HEK293 (cell line): ENCODE measurements at regions not wholly inside any gene's neighbourhood (a gene's known extent, or its start where the extent isn't known, plus 50 kb on each side); places are given as distances from the start of the nearest gene placed in this dataset.

Experiments
- CTCF ChIA-PET: fragments of 350-600 bp; formaldehyde crosslinking; extraction: SDS; loops from one replicate; lab custom pipeline; 2021; ENCODE audit warnings: antibody characterized with exemption; lab: Yijun Ruan, JAX
- POLR2A ChIA-PET: fragments of 300-600 bp; formaldehyde crosslinking; extraction: SDS; loops from one replicate; lab custom pipeline; 2020; ENCODE audit warnings: antibody characterized with exemption, inconsistent platforms; lab: Yijun Ruan, JAX
- H3K27ac ChIP-seq: fragments of 200-500 bp; sonication (Bioruptor generic); 2 replicates; pipeline ENCODE4 v1.5.1; 2014; ENCODE audit warnings: low read depth, low read length, control low read depth, inconsistent platforms; ENCODE audit errors: extremely low read depth
- H3K36me3 ChIP-seq, 2 experiments: fragments of 200-500 bp in 1 of 2; sonication (Bioruptor generic) in 1 of 2; 1 replicate in 1 of 2; 2 replicates in 1 of 2; pipeline ENCODE4 v1.5.1; 2014 to 2017; ENCODE audit warnings: inconsistent platforms in 2 of 2, low read length in 2 of 2; ENCODE audit not compliant: control insufficient read depth in 2 of 2, insufficient read depth in 1 of 2
- H3K4me1 ChIP-seq: fragments of 200-500 bp; sonication (Bioruptor generic); 2 replicates; pipeline ENCODE4 v1.5.1; 2014; ENCODE audit warnings: mild to moderate bottlenecking, low read length, inconsistent platforms; ENCODE audit not compliant: control insufficient read depth, insufficient read depth
- H3K4me3 ChIP-seq: 2 replicates; pipeline ENCODE4 v1.5.1; 2011; ENCODE audit warnings: low read depth, mild to moderate bottlenecking, control low read depth, low read length, moderate library complexity
- H3K9me3 ChIP-seq: fragments of 200-500 bp; sonication (Bioruptor generic); 2 replicates; pipeline ENCODE4 v1.5.1; 2014; ENCODE audit warnings: low read depth, low read length, inconsistent platforms; ENCODE audit not compliant: control insufficient read depth, insufficient read depth
- BCL11A ChIP-seq: fragments of 450-650 bp; formaldehyde crosslinking; IDR thresholded peaks from 2 replicates; pipeline ENCODE4 v1.5.1; 2016; ENCODE audit warnings: low read depth, missing biosample characterization, missing genetic modification characterization
- BCL11B ChIP-seq: fragments of 450-650 bp; formaldehyde crosslinking; IDR thresholded peaks from 2 replicates; pipeline ENCODE4 v1.5.1; 2016; ENCODE audit warnings: low read depth, missing biosample characterization, missing genetic modification characterization
- GLIS2 ChIP-seq: fragments of 450-650 bp; formaldehyde crosslinking; IDR thresholded peaks from 2 replicates; pipeline ENCODE4 v1.5.1; 2016; ENCODE audit warnings: missing biosample characterization, missing genetic modification characterization
- OSR2 ChIP-seq: fragments of 450-650 bp; formaldehyde crosslinking; IDR thresholded peaks from 2 replicates; pipeline ENCODE4 v1.5.1; 2016; ENCODE audit warnings: missing biosample characterization, missing genetic modification characterization
- ZBTB1 ChIP-seq: fragments of 450-650 bp; formaldehyde crosslinking; IDR thresholded peaks from 2 replicates; pipeline ENCODE4 v1.5.1; 2016; ENCODE audit warnings: missing biosample characterization, missing genetic modification characterization
- ZIC2 ChIP-seq: fragments of 450-650 bp; formaldehyde crosslinking; IDR thresholded peaks from 2 replicates; pipeline ENCODE4 v1.5.1; 2016; ENCODE audit warnings: missing biosample characterization, missing genetic modification characterization
- ZNF214 ChIP-seq: fragments of 450-650 bp; formaldehyde crosslinking; IDR thresholded peaks from 2 replicates; pipeline ENCODE4 v1.5.1; 2017; ENCODE audit warnings: missing biosample characterization, mild to moderate bottlenecking, missing genetic modification characterization, borderline replicate concordance
- ZNF23 ChIP-seq: fragments of 450-650 bp; formaldehyde crosslinking; IDR thresholded peaks from 2 replicates; pipeline ENCODE4 v1.5.1; 2016; ENCODE audit warnings: missing biosample characterization, missing genetic modification characterization, borderline replicate concordance
- ZNF248 ChIP-seq: fragments of 450-650 bp; formaldehyde crosslinking; IDR thresholded peaks from 2 replicates; pipeline ENCODE4 v1.5.1; 2017; ENCODE audit warnings: missing biosample characterization, missing genetic modification characterization
- ZNF302 ChIP-seq: fragments of 450-650 bp; formaldehyde crosslinking; IDR thresholded peaks from 2 replicates; pipeline ENCODE4 v1.5.1; 2016; ENCODE audit warnings: missing biosample characterization, missing genetic modification characterization, low read depth
- ZNF324 ChIP-seq: fragments of 450-650 bp; formaldehyde crosslinking; IDR thresholded peaks from 2 replicates; pipeline ENCODE4 v1.5.1; 2016; ENCODE audit warnings: missing biosample characterization, missing genetic modification characterization
- ZNF404 ChIP-seq: fragments of 450-650 bp; formaldehyde crosslinking; IDR thresholded peaks from 2 replicates; pipeline ENCODE4 v1.5.1; 2017; ENCODE audit warnings: missing biosample characterization, missing genetic modification characterization
- ZNF48 ChIP-seq: fragments of 450-650 bp; formaldehyde crosslinking; IDR thresholded peaks from 2 replicates; pipeline ENCODE4 v1.5.1; 2016; ENCODE audit warnings: missing biosample characterization, missing genetic modification characterization
- ZNF561 ChIP-seq: fragments of 450-650 bp; IDR thresholded peaks from 2 replicates; pipeline ENCODE4 v1.5.1; 2018; ENCODE audit warnings: missing biosample characterization, missing genetic modification characterization, borderline replicate concordance
- ZSCAN18 ChIP-seq: fragments of 450-650 bp; formaldehyde crosslinking; IDR thresholded peaks from 2 replicates; pipeline ENCODE4 v1.5.1; 2016; ENCODE audit warnings: missing biosample characterization, missing genetic modification characterization
- TF ChIP-seq, protein P1 (sequence below): fragments of 450-650 bp; formaldehyde crosslinking; IDR thresholded peaks from 2 replicates; pipeline ENCODE4 v1.5.1; 2017; ENCODE audit warnings: missing biosample characterization, missing genetic modification characterization
- TF ChIP-seq, protein P2 (sequence below): fragments of 450-650 bp; formaldehyde crosslinking; IDR thresholded peaks from 2 replicates; pipeline ENCODE4 v1.5.1; 2016; ENCODE audit warnings: missing biosample characterization, missing genetic modification characterization
- TF ChIP-seq, protein P3 (sequence below): fragments of 450-650 bp; formaldehyde crosslinking; IDR thresholded peaks from 2 replicates; pipeline ENCODE4 v1.5.1; 2016; ENCODE audit warnings: missing biosample characterization, missing genetic modification characterization, low read depth

- TF ChIP-seq, protein P1, sequence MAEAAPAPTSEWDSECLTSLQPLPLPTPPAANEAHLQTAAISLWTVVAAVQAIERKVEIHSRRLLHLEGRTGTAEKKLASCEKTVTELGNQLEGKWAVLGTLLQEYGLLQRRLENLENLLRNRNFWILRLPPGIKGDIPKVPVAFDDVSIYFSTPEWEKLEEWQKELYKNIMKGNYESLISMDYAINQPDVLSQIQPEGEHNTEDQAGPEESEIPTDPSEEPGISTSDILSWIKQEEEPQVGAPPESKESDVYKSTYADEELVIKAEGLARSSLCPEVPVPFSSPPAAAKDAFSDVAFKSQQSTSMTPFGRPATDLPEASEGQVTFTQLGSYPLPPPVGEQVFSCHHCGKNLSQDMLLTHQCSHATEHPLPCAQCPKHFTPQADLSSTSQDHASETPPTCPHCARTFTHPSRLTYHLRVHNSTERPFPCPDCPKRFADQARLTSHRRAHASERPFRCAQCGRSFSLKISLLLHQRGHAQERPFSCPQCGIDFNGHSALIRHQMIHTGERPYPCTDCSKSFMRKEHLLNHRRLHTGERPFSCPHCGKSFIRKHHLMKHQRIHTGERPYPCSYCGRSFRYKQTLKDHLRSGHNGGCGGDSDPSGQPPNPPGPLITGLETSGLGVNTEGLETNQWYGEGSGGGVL (tag by site-specific recombination) = no peak
These were observed 74.5 kb upstream of the MAP1B start (continued) for GRCh38 chr5:72032788-72033187.

DNA sequence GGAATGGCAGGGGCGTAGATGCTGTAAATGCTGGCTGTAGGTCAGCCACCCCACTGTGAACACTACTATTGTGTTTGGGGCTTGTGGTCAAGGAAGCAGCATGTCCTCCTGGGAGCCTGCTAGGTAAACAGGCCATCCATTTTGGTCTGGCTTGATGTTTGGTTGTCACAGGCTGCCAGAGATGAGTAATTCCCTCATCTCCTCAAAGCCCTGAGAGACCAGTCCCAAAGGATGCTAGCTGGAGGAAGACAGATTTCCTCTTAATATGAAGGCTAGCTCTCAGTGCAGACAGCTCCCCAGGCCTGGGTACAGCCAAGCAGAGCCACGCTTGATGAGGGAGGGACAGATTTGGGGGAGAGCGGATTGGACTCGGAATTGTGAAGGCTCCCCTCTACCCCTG is 72.5 kb upstream of the MAP1B start:
- POLR2A ChIA-PET = no interaction called here
- H3K4me1 ChIP-seq = 0 out of 2 replicates have a peak, but pooled peaks cover 2% of the 10 kb centered on the region

GRCh38 chr5:72035831-72036230 is 71.4 kb upstream of the MAP1B start:
- TF ChIP-seq ZNF48 (tag by site-specific recombination) = no peak
- TF ChIP-seq, protein P2, sequence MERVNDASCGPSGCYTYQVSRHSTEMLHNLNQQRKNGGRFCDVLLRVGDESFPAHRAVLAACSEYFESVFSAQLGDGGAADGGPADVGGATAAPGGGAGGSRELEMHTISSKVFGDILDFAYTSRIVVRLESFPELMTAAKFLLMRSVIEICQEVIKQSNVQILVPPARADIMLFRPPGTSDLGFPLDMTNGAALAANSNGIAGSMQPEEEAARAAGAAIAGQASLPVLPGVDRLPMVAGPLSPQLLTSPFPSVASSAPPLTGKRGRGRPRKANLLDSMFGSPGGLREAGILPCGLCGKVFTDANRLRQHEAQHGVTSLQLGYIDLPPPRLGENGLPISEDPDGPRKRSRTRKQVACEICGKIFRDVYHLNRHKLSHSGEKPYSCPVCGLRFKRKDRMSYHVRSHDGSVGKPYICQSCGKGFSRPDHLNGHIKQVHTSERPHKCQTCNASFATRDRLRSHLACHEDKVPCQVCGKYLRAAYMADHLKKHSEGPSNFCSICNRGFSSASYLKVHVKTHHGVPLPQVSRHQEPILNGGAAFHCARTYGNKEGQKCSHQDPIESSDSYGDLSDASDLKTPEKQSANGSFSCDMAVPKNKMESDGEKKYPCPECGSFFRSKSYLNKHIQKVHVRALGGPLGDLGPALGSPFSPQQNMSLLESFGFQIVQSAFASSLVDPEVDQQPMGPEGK (tag by site-specific recombination) = no peak
- no peak for TF ChIP-seq ZNF324
- TF ChIP-seq BCL11B = no peak
- no peak for TF ChIP-seq BCL11A (tag by site-specific recombination)
- TF ChIP-seq, protein P3, sequence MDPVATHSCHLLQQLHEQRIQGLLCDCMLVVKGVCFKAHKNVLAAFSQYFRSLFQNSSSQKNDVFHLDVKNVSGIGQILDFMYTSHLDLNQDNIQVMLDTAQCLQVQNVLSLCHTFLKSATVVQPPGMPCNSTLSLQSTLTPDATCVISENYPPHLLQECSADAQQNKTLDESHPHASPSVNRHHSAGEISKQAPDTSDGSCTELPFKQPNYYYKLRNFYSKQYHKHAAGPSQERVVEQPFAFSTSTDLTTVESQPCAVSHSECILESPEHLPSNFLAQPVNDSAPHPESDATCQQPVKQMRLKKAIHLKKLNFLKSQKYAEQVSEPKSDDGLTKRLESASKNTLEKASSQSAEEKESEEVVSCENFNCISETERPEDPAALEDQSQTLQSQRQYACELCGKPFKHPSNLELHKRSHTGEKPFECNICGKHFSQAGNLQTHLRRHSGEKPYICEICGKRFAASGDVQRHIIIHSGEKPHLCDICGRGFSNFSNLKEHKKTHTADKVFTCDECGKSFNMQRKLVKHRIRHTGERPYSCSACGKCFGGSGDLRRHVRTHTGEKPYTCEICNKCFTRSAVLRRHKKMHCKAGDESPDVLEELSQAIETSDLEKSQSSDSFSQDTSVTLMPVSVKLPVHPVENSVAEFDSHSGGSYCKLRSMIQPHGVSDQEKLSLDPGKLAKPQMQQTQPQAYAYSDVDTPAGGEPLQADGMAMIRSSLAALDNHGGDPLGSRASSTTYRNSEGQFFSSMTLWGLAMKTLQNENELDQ = no peak
- no peak for TF ChIP-seq ZNF561 (tag by site-specific recombination)
- TF ChIP-seq ZNF248 (tag by site-specific recombination) = no peak
- TF ChIP-seq ZNF302 (tag by site-specific recombination) = no peak
- no peak for TF ChIP-seq GLIS2
- TF ChIP-seq ZNF404 (tag by site-specific recombination) = no peak
- TF ChIP-seq OSR2 = no peak
- TF ChIP-seq ZBTB1 (tag by site-specific recombination) = no peak
- TF ChIP-seq ZNF214 (tag by site-specific recombination) = no peak
- no peak for TF ChIP-seq ZSCAN18 (tag by site-specific recombination)
- no peaks in the 10 kb centered on the region for H3K36me3 ChIP-seq
- H3K27ac ChIP-seq = no peak overlapping the region
- CTCF ChIA-PET = interaction anchor here (0.9 kb wide), 1 partner anchor 21 kb away, joined by 4 read pairs; no protein-coding TSS in a partner anchor
- no peak overlapping the region for H3K4me3 ChIP-seq
- 0 out of 2 replicates have a peak, but pooled peaks cover 2% of the 10 kb centered on the region for H3K4me1 ChIP-seq
- POLR2A ChIA-PET = no interaction called here
- no peaks in the 10 kb centered on the region for H3K9me3 ChIP-seq

More for the DNA sequence above, 72.5 kb upstream of the MAP1B start:
- Histone ChIP-seq H3K27ac (no peak overlapping the region), H3K9me3 (no peaks in the 10 kb centered on the region), H3K36me3 (no peaks in the 10 kb centered on the region), H3K4me3 (no peak overlapping the region)
- no peak for TF ChIP-seq ZNF23 (tag by site-specific recombination)
- TF ChIP-seq ZIC2 (tag by site-specific recombination) = peak; percentile 45
- CTCF ChIA-PET = interaction anchor here (0.8 kb wide), 1 partner anchor 274 kb away, joined by 3 read pairs; no protein-coding TSS in a partner anchor
